ENCODE measurements at regions not wholly inside any gene's neighbourhood (a gene's known extent, or its start where the extent isn't known, plus 50 kb on each side); places are given as distances from the start of the nearest gene placed in this dataset.

GRCh38 chr4:107275225-107275624 lies 239.1 kb upstream of the DKK2 start:
- TF ChIP-seq CTCF (IDR thresholded peaks at IDR 0.05; ENCODE audit: insufficient read depth, low read length) (no peak), POLR2AphosphoS5 (IDR thresholded peaks at IDR 0.05; ENCODE audit: low read depth) (no peak), GABPA (IDR thresholded peaks at IDR 0.05; ENCODE audit: low read depth) (no peak), REST (IDR thresholded peaks at IDR 0.05; ENCODE audit: insufficient replicate concordance, low read depth) (no peak), SPI1 (IDR thresholded peaks at IDR 0.05; ENCODE audit: borderline replicate concordance, low read depth) (no peak)
- H3K4me3 ChIP-seq (replicated peaks; ENCODE audit: insufficient read depth, low read length) = no peak overlapping the region
- no peak overlapping the region for H3K27ac ChIP-seq (replicated peaks)
- DNase-seq (ENCODE audit: low read depth in 1 of 2, low spot score in 1 of 2) = no peak
- no peaks in the 10 kb centered on the region for H3K27me3 ChIP-seq (ENCODE audit: insufficient read depth, poor library complexity, severe bottlenecking)

GRCh38 chr4:107270614-107271013 lies 234.5 kb upstream of the DKK2 start:
- TF ChIP-seq SPI1 (IDR thresholded peaks at IDR 0.05; ENCODE audit: borderline replicate concordance, low read depth) = no peak
- no peak for TF ChIP-seq POLR2AphosphoS5 (IDR thresholded peaks at IDR 0.05; ENCODE audit: low read depth)
- no peak for TF ChIP-seq REST (IDR thresholded peaks at IDR 0.05; ENCODE audit: insufficient replicate concordance, low read depth)
- TF ChIP-seq CTCF (IDR thresholded peaks at IDR 0.05; ENCODE audit: insufficient read depth, low read length) = no peak
- TF ChIP-seq GABPA (IDR thresholded peaks at IDR 0.05; ENCODE audit: low read depth) = no peak
- no peak for DNase-seq (ENCODE audit: low read depth in 1 of 2, low spot score in 1 of 2)

GRCh38 chr4:107269175-107269574 lies 233.1 kb upstream of the DKK2 start:
- no peak for DNase-seq (ENCODE audit: low read depth in 1 of 2, low spot score in 1 of 2)
- TF ChIP-seq CTCF (IDR thresholded peaks at IDR 0.05; ENCODE audit: insufficient read depth, low read length) = no peak
- TF ChIP-seq SPI1 (IDR thresholded peaks at IDR 0.05; ENCODE audit: borderline replicate concordance, low read depth) = no peak
- TF ChIP-seq GABPA (IDR thresholded peaks at IDR 0.05; ENCODE audit: low read depth) = no peak
- no peak overlapping the region for H3K27ac ChIP-seq (replicated peaks)
- no peaks in the 10 kb centered on the region for H3K27me3 ChIP-seq (ENCODE audit: insufficient read depth, poor library complexity, severe bottlenecking)
- H3K4me3 ChIP-seq (replicated peaks; ENCODE audit: insufficient read depth, low read length) = no peak overlapping the region

More at GRCh38 chr4:107270614-107271013, 234.5 kb upstream of the DKK2 start:
- H3K27me3 ChIP-seq (ENCODE audit: insufficient read depth, poor library complexity, severe bottlenecking) = no peaks in the 10 kb centered on the region
- no peak overlapping the region for H3K4me3 ChIP-seq (replicated peaks; ENCODE audit: insufficient read depth, low read length)
- H3K27ac ChIP-seq (replicated peaks) = no peak overlapping the region

- H3K27ac ChIP-seq (replicated peaks) = no peak overlapping the region
- no peaks in the 10 kb centered on the region for H3K27me3 ChIP-seq (ENCODE audit: insufficient read depth, poor library complexity, severe bottlenecking)
- no peak for TF ChIP-seq POLR2AphosphoS5 (IDR thresholded peaks at IDR 0.05; ENCODE audit: low read depth)
- TF ChIP-seq SPI1 (IDR thresholded peaks at IDR 0.05; ENCODE audit: borderline replicate concordance, low read depth) = no peak
- TF ChIP-seq REST (IDR thresholded peaks at IDR 0.05; ENCODE audit: insufficient replicate concordance, low read depth) = no peak
- DNase-seq (ENCODE audit: low read depth in 1 of 2, low spot score in 1 of 2) = no peak
- no peak overlapping the region for H3K4me3 ChIP-seq (replicated peaks; ENCODE audit: insufficient read depth, low read length)
Measured at GRCh38 chr4:107265859-107266258, 229.7 kb upstream of the DKK2 start.
